Neural cell (in vitro differentiated cells): ENCODE measurements at regions not wholly inside any gene's neighbourhood (a gene's known extent, or its start where the extent isn't known, plus 50 kb on each side); places are given as distances from the start of the nearest gene placed in this dataset.

Experiments used
- CTCF ChIP-seq: fragments of 450-650 bp; IDR thresholded peaks from 2 replicates; pipeline ENCODE4 v1.5.1; 2014; ENCODE audit warnings: antibody characterized with exemption, mild to moderate bottlenecking, moderate library complexity; ENCODE audit not compliant: poor library complexity, severe bottlenecking
- EP300 ChIP-seq: fragments of 450-650 bp; conservative IDR thresholded peaks from 2 replicates; pipeline ENCODE4 v1.6.1; 2014; ENCODE audit warnings: antibody characterized with exemption, mild to moderate bottlenecking, moderate library complexity; ENCODE audit not compliant: poor library complexity, severe bottlenecking
- EZH2 ChIP-seq: fragments of 200-600, 300-800 bp; shearing (Covaris generic), sonication (generic); IDR thresholded peaks from 2 replicates; pipeline ENCODE4 v1.6.1; 2014; ENCODE audit warnings: antibody characterized with exemption, low read length, borderline replicate concordance, mild to moderate bottlenecking; ENCODE audit not compliant: insufficient read depth, poor library complexity, severe bottlenecking
- MXI1 ChIP-seq: fragments of 450-650 bp; conservative IDR thresholded peaks from 2 replicates; pipeline ENCODE4 v1.6.1; 2014; ENCODE audit warnings: antibody characterized with exemption, mild to moderate bottlenecking; ENCODE audit not compliant: poor library complexity, severe bottlenecking
- POLR2AphosphoS5 ChIP-seq: IDR thresholded peaks from 2 replicates; pipeline ENCODE4 v1.6.1; 2012
- RAD21 ChIP-seq: fragments of 450-650 bp; conservative IDR thresholded peaks from 2 replicates; pipeline ENCODE4 v1.6.1; 2014; ENCODE audit warnings: antibody characterized with exemption, mild to moderate bottlenecking, moderate library complexity
- REST ChIP-seq: IDR thresholded peaks from 2 replicates; pipeline ENCODE4 v1.6.1; 2012; ENCODE audit warnings: borderline replicate concordance
- TAF1 ChIP-seq: IDR thresholded peaks from 2 replicates; pipeline ENCODE4 v1.6.1; 2012; ENCODE audit warnings: low read depth

GRCh38 chr3:80785875-80786274, 975.6 kb downstream of the GBE1 start:
- no peak for TF ChIP-seq CTCF
- TF ChIP-seq RAD21 = no peak
- TF ChIP-seq EZH2 = no peak
- no peak for TF ChIP-seq TAF1
- no peak for TF ChIP-seq EP300
- no peak for TF ChIP-seq REST
- TF ChIP-seq POLR2AphosphoS5 = no peak
- no peak for TF ChIP-seq MXI1
